ENCODE measurements at regions not wholly inside any gene's neighbourhood (a gene's known extent, or its start where the extent isn't known, plus 50 kb on each side); places are given as distances from the start of the nearest gene placed in this dataset.

- Histone ChIP-seq H2BK12ac (ENCODE audit: low read length) (no peak overlapping the region), H3K4me1 (ENCODE audit: control insufficient read depth in 2 of 2, insufficient read depth in 1 of 2, low read depth in 1 of 2, low read length in 2 of 2) (peaks cover 5 to 12% of the 10 kb centered on the region in 2 donors), H2AK5ac (ENCODE audit: low read depth, low read length) (no peak overlapping the region), H2AFZ (ENCODE audit: low read length) (no peak overlapping the region), H3K9me3 (replicated peaks in 1 of 2; ENCODE audit: control insufficient read depth in 2 of 2, insufficient read depth in 1 of 2, low read depth in 1 of 2, low read length in 2 of 2) (no peaks in the 10 kb centered on the region), H3K23ac (ENCODE audit: low read depth, low read length, poor library complexity) (no peak overlapping the region), H3K14ac (ENCODE audit: low read length) (no peak overlapping the region), H3K4me3 (ENCODE audit: low read length in 2 of 2) (no peak overlapping the region), H3K27ac (replicated peaks; ENCODE audit: low read length) (no peak overlapping the region), H2BK120ac (ENCODE audit: low read depth, low read length) (no peak overlapping the region), H3K36me3 (replicated peaks in 1 of 2; ENCODE audit: control insufficient read depth in 2 of 2, insufficient read depth in 2 of 2, low read length in 2 of 2) (no peaks in the 10 kb centered on the region), H3K4ac (ENCODE audit: low read length) (no peak overlapping the region), H2BK15ac (ENCODE audit: low read length) (no peak overlapping the region), H2BK5ac (ENCODE audit: low read length) (no peak overlapping the region), H3K4me2 (ENCODE audit: insufficient read depth, low read length, poor library complexity, severe bottlenecking) (no peak overlapping the region), H3K79me1 (ENCODE audit: low read depth, low read length) (no peaks in the 10 kb centered on the region), H3K9ac (ENCODE audit: low read depth, low read length, poor library complexity) (no peak overlapping the region), H4K91ac (ENCODE audit: low read depth, low read length, poor library complexity) (no peak overlapping the region), H3K18ac (ENCODE audit: low read length) (no peak overlapping the region), H4K8ac (ENCODE audit: low read depth, low read length) (no peak overlapping the region), H3K27me3 (ENCODE audit: control insufficient read depth in 3 of 3, insufficient read depth in 3 of 3, low read depth in 1 of 3, low read length in 3 of 3) (no peaks in the 10 kb centered on the region)
- WGBS, 2 donors (ENCODE audit: extremely low coverage in 2 of 2, insufficient read length in 2 of 2, insufficient replicate concordance in 1 of 2) = no CpG with 5 or more reads among the region's 4 CpGs
- no peak for DNase-seq (ENCODE audit: low spot score)
Measured at GRCh38 chr15:72936237-72936636, 116.0 kb upstream of the NEO1 start.

GRCh38 chr15:72935521-72935920 lies 116.7 kb upstream of the NEO1 start:
- whole genome bisulfite sequencing, 2 donors (ENCODE audit: extremely low coverage in 2 of 2, insufficient read length in 2 of 2, insufficient replicate concordance in 1 of 2) = no CpG with 5 or more reads among the region's 2 CpGs

GRCh38 chr15:72934921-72935320 lies 117.3 kb upstream of the NEO1 start:
- H2BK120ac ChIP-seq (ENCODE audit: low read depth, low read length) = no peak overlapping the region
- H3K9me3 ChIP-seq (replicated peaks in 1 of 2; ENCODE audit: control insufficient read depth in 2 of 2, insufficient read depth in 1 of 2, low read depth in 1 of 2, low read length in 2 of 2) = no peaks in the 10 kb centered on the region
- no peak overlapping the region for H2AK5ac ChIP-seq (ENCODE audit: low read depth, low read length)
- H2BK5ac ChIP-seq (ENCODE audit: low read length) = no peak overlapping the region
- H3K4ac ChIP-seq (ENCODE audit: low read length) = no peak overlapping the region
- no peaks in the 10 kb centered on the region for H3K79me1 ChIP-seq (ENCODE audit: low read depth, low read length)
- WGBS, 2 donors (ENCODE audit: extremely low coverage in 2 of 2, insufficient read length in 2 of 2, insufficient replicate concordance in 1 of 2) = no CpG with 5 or more reads among the region's 4 CpGs
- H2BK15ac ChIP-seq (ENCODE audit: low read length) = no peak overlapping the region
- no peak overlapping the region for H3K9ac ChIP-seq (ENCODE audit: low read depth, low read length, poor library complexity)
- H3K4me2 ChIP-seq (ENCODE audit: insufficient read depth, low read length, poor library complexity, severe bottlenecking) = no peak overlapping the region
- no peak overlapping the region for H4K91ac ChIP-seq (ENCODE audit: low read depth, low read length, poor library complexity)
- H3K27ac ChIP-seq (replicated peaks; ENCODE audit: low read length) = no peak overlapping the region
- H3K4me1 ChIP-seq (ENCODE audit: control insufficient read depth in 2 of 2, insufficient read depth in 1 of 2, low read depth in 1 of 2, low read length in 2 of 2) = peaks cover 4 to 10% of the 10 kb centered on the region in 2 donors
- no peak overlapping the region for H2AFZ ChIP-seq (ENCODE audit: low read length)
- no peaks in the 10 kb centered on the region for H3K36me3 ChIP-seq (replicated peaks in 1 of 2; ENCODE audit: control insufficient read depth in 2 of 2, insufficient read depth in 2 of 2, low read length in 2 of 2)
- no peak overlapping the region for H3K18ac ChIP-seq (ENCODE audit: low read length)
- no peak for DNase-seq (ENCODE audit: low spot score)
- no peak overlapping the region for H2BK12ac ChIP-seq (ENCODE audit: low read length)
- H3K14ac ChIP-seq (ENCODE audit: low read length) = no peak overlapping the region
- no peak overlapping the region for H3K4me3 ChIP-seq (ENCODE audit: low read length in 2 of 2)
- no peaks in the 10 kb centered on the region for H3K27me3 ChIP-seq (ENCODE audit: control insufficient read depth in 3 of 3, insufficient read depth in 3 of 3, low read depth in 1 of 3, low read length in 3 of 3)
- no peak overlapping the region for H4K8ac ChIP-seq (ENCODE audit: low read depth, low read length)
- no peak overlapping the region for H3K23ac ChIP-seq (ENCODE audit: low read depth, low read length, poor library complexity)

More at GRCh38 chr15:72935521-72935920, 116.7 kb upstream of the NEO1 start:
- H3K4me2 ChIP-seq (ENCODE audit: insufficient read depth, low read length, poor library complexity, severe bottlenecking) = no peak overlapping the region
- no peak overlapping the region for H3K27ac ChIP-seq (replicated peaks; ENCODE audit: low read length)
- H2BK5ac ChIP-seq (ENCODE audit: low read length) = no peak overlapping the region
- H4K91ac ChIP-seq (ENCODE audit: low read depth, low read length, poor library complexity) = no peak overlapping the region
- H2AK5ac ChIP-seq (ENCODE audit: low read depth, low read length) = no peak overlapping the region
- H3K23ac ChIP-seq (ENCODE audit: low read depth, low read length, poor library complexity) = no peak overlapping the region
- no peaks in the 10 kb centered on the region for H3K36me3 ChIP-seq (replicated peaks in 1 of 2; ENCODE audit: control insufficient read depth in 2 of 2, insufficient read depth in 2 of 2, low read length in 2 of 2)
- no peak overlapping the region for H3K9ac ChIP-seq (ENCODE audit: low read depth, low read length, poor library complexity)
- no peak overlapping the region for H3K4ac ChIP-seq (ENCODE audit: low read length)
- no peak overlapping the region for H3K14ac ChIP-seq (ENCODE audit: low read length)
- no peak overlapping the region for H3K4me3 ChIP-seq (ENCODE audit: low read length in 2 of 2)
- peaks cover 5 to 12% of the 10 kb centered on the region in 2 donors for H3K4me1 ChIP-seq (ENCODE audit: control insufficient read depth in 2 of 2, insufficient read depth in 1 of 2, low read depth in 1 of 2, low read length in 2 of 2)
- H3K9me3 ChIP-seq (replicated peaks in 1 of 2; ENCODE audit: control insufficient read depth in 2 of 2, insufficient read depth in 1 of 2, low read depth in 1 of 2, low read length in 2 of 2) = no peaks in the 10 kb centered on the region
- no peak overlapping the region for H4K8ac ChIP-seq (ENCODE audit: low read depth, low read length)
- no peaks in the 10 kb centered on the region for H3K79me1 ChIP-seq (ENCODE audit: low read depth, low read length)
- H3K18ac ChIP-seq (ENCODE audit: low read length) = no peak overlapping the region
- DNase-seq (ENCODE audit: low spot score) = no peak
- no peak overlapping the region for H2AFZ ChIP-seq (ENCODE audit: low read length)
- H2BK12ac ChIP-seq (ENCODE audit: low read length) = no peak overlapping the region
- H3K27me3 ChIP-seq (ENCODE audit: control insufficient read depth in 3 of 3, insufficient read depth in 3 of 3, low read depth in 1 of 3, low read length in 3 of 3) = no peaks in the 10 kb centered on the region
- no peak overlapping the region for H2BK120ac ChIP-seq (ENCODE audit: low read depth, low read length)
- H2BK15ac ChIP-seq (ENCODE audit: low read length) = no peak overlapping the region

GRCh38 chr15:72933976-72934375 lies 118.3 kb upstream of the NEO1 start:
- H3K4me3 ChIP-seq (ENCODE audit: low read length in 2 of 2) = no peak overlapping the region
- no peak overlapping the region for H3K18ac ChIP-seq (ENCODE audit: low read length)
- no peak overlapping the region for H3K9ac ChIP-seq (ENCODE audit: low read depth, low read length, poor library complexity)
- no peak overlapping the region for H2BK15ac ChIP-seq (ENCODE audit: low read length)
- no peak overlapping the region for H2BK5ac ChIP-seq (ENCODE audit: low read length)
- H2BK12ac ChIP-seq (ENCODE audit: low read length) = no peak overlapping the region
- no peak overlapping the region for H4K91ac ChIP-seq (ENCODE audit: low read depth, low read length, poor library complexity)
- H3K79me1 ChIP-seq (ENCODE audit: low read depth, low read length) = no peaks in the 10 kb centered on the region
- no peak for DNase-seq (ENCODE audit: low spot score)
- H2BK120ac ChIP-seq (ENCODE audit: low read depth, low read length) = no peak overlapping the region
- peaks cover under 1 to 4% of the 10 kb centered on the region in 2 donors for H3K4me1 ChIP-seq (ENCODE audit: control insufficient read depth in 2 of 2, insufficient read depth in 1 of 2, low read depth in 1 of 2, low read length in 2 of 2)
- H3K27ac ChIP-seq (replicated peaks; ENCODE audit: low read length) = no peak overlapping the region
- H3K36me3 ChIP-seq (replicated peaks in 1 of 2; ENCODE audit: control insufficient read depth in 2 of 2, insufficient read depth in 2 of 2, low read length in 2 of 2) = no peaks in the 10 kb centered on the region
- no peaks in the 10 kb centered on the region for H3K27me3 ChIP-seq (ENCODE audit: control insufficient read depth in 3 of 3, insufficient read depth in 3 of 3, low read depth in 1 of 3, low read length in 3 of 3)
- no peak overlapping the region for H2AK5ac ChIP-seq (ENCODE audit: low read depth, low read length)
- no peak overlapping the region for H3K14ac ChIP-seq (ENCODE audit: low read length)
- H3K9me3 ChIP-seq (replicated peaks in 1 of 2; ENCODE audit: control insufficient read depth in 2 of 2, insufficient read depth in 1 of 2, low read depth in 1 of 2, low read length in 2 of 2) = no peaks in the 10 kb centered on the region
- no CpG with 5 or more reads among the region's 3 CpGs for WGBS, 2 donors (ENCODE audit: extremely low coverage in 2 of 2, insufficient read length in 2 of 2, insufficient replicate concordance in 1 of 2)
- H3K23ac ChIP-seq (ENCODE audit: low read depth, low read length, poor library complexity) = no peak overlapping the region
- H2AFZ ChIP-seq (ENCODE audit: low read length) = no peak overlapping the region
- no peak overlapping the region for H4K8ac ChIP-seq (ENCODE audit: low read depth, low read length)
- no peak overlapping the region for H3K4ac ChIP-seq (ENCODE audit: low read length)
- H3K4me2 ChIP-seq (ENCODE audit: insufficient read depth, low read length, poor library complexity, severe bottlenecking) = no peak overlapping the region

Data from neuronal stem cell (in vitro differentiated cells).